WERI-Rb-1 (cell line): ENCODE measurements at regions not wholly inside any gene's neighbourhood (a gene's known extent, or its start where the extent isn't known, plus 50 kb on each side); places are given as distances from the start of the nearest gene placed in this dataset.

Experiments
- DNase-seq: peaks from one replicate; pipeline ENCODE4 v3.0.0-alpha.2; 2020
- H3K27ac ChIP-seq: fragments of 250-450 bp; sonication (Bioruptor Pico); 2 replicates; pipeline ENCODE4 v1.5.1; 2020; ENCODE audit warnings: mild to moderate bottlenecking, moderate library complexity
- H3K27me3 ChIP-seq: fragments of 250-450 bp; sonication (Bioruptor Pico); 2 replicates; pipeline ENCODE4 v1.5.1; 2021; ENCODE audit warnings: mild to moderate bottlenecking, low read depth, moderate library complexity; ENCODE audit not compliant: insufficient read depth, severe bottlenecking
- H3K36me3 ChIP-seq: fragments of 250-450 bp; sonication (Bioruptor Pico); 2 replicates; pipeline ENCODE4 v1.5.1; 2020; ENCODE audit warnings: mild to moderate bottlenecking, moderate library complexity
- H3K4me3 ChIP-seq: 2 replicates; pipeline ENCODE4 v1.5.1; 2011; ENCODE audit warnings: low read depth, mild to moderate bottlenecking, control low read depth, low read length
- H3K9me3 ChIP-seq: fragments of 250-450 bp; sonication (Bioruptor Pico); 2 replicates; pipeline ENCODE4 v1.5.1; 2021; ENCODE audit warnings: mild to moderate bottlenecking, moderate library complexity; ENCODE audit not compliant: severe bottlenecking
- CTCF ChIP-seq: IDR thresholded peaks from 2 replicates; pipeline ENCODE4 v1.5.1; 2011; ENCODE audit warnings: low read depth, mild to moderate bottlenecking, control low read depth, inconsistent platforms, low read length

- no peak for TF ChIP-seq CTCF
- H3K9me3 ChIP-seq, result no peaks in the 10 kb centered on the region
- no peak for DNase-seq
- H3K4me3 ChIP-seq, result no peak overlapping the region
- no peaks in the 10 kb centered on the region for H3K36me3 ChIP-seq
- H3K27ac ChIP-seq, result no peak overlapping the region
- H3K27me3 ChIP-seq, result peaks cover 14% of the 10 kb centered on the region
Measured at GRCh38 chr14:38145142-38145541, 62.6 kb upstream of the SSTR1 start.

- no peaks in the 10 kb centered on the region for H3K36me3 ChIP-seq
- no peak overlapping the region for H3K4me3 ChIP-seq
- no peak overlapping the region for H3K27ac ChIP-seq
- H3K9me3 ChIP-seq, result no peaks in the 10 kb centered on the region
- DNase-seq, result no peak
- TF ChIP-seq CTCF, result no peak
- peaks cover 12% of the 10 kb centered on the region for H3K27me3 ChIP-seq
Measured at GRCh38 chr14:38150075-38150474, 57.6 kb upstream of the SSTR1 start.
